WERI-Rb-1 (cell line): ENCODE measurements at regions not wholly inside any gene's neighbourhood (a gene's known extent, or its start where the extent isn't known, plus 50 kb on each side); places are given as distances from the start of the nearest gene placed in this dataset.

ENCODE experiments used
- DNase-seq: peaks from one replicate; pipeline ENCODE4 v3.0.0-alpha.2; 2020
- H3K27ac ChIP-seq: fragments of 250-450 bp; sonication (Bioruptor Pico); 2 replicates; pipeline ENCODE4 v1.5.1; 2020; ENCODE audit warnings: mild to moderate bottlenecking, moderate library complexity
- H3K27me3 ChIP-seq: fragments of 250-450 bp; sonication (Bioruptor Pico); 2 replicates; pipeline ENCODE4 v1.5.1; 2021; ENCODE audit warnings: mild to moderate bottlenecking, low read depth, moderate library complexity; ENCODE audit not compliant: insufficient read depth, severe bottlenecking
- H3K36me3 ChIP-seq: fragments of 250-450 bp; sonication (Bioruptor Pico); 2 replicates; pipeline ENCODE4 v1.5.1; 2020; ENCODE audit warnings: mild to moderate bottlenecking, moderate library complexity
- H3K4me3 ChIP-seq: 2 replicates; pipeline ENCODE4 v1.5.1; 2011; ENCODE audit warnings: low read depth, mild to moderate bottlenecking, control low read depth, low read length
- H3K9me3 ChIP-seq: fragments of 250-450 bp; sonication (Bioruptor Pico); 2 replicates; pipeline ENCODE4 v1.5.1; 2021; ENCODE audit warnings: mild to moderate bottlenecking, moderate library complexity; ENCODE audit not compliant: severe bottlenecking
- TF ChIP-seq, protein P1 (sequence below): IDR thresholded peaks from 2 replicates; pipeline ENCODE4 v1.5.1; 2011; ENCODE audit warnings: low read depth, mild to moderate bottlenecking, control low read depth, inconsistent platforms, low read length

DNA sequence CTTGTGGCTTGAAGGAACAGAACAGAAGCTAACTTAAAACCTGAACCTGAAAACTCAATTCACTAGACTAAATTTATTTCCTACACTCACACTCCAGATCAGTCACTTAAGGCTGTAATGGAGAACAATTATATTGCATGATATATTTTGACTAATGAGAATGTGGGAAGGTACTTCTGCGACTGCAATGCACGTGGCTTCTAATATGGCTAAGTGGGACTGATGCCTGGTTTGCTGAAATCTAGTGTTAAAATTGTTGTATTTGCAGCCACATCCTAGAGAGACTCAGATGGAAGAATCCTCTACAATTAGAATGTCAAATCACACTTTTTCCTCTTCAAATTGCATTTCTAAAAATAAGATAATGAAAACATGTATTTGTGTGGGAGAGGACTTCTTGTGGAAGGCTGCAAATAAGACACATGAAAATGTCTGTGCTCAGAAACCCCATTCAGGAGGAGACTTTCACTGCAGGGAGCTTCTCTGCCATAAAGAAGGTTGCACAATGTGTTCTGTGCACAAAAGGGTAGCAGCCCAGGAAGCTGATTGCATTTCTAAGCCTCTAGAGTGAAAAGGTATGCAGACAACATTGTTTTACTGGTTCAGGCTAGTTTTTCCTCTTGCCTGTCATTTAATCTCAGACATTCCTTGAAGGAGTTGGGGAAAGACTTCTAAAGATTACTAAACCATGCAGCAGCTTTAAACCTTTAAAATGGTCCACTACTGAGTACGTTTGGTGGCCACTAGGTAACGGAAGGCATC, 224.3 kb downstream of the NEDD1 start:
- Histone ChIP-seq H3K4me3 (no peak overlapping the region), H3K9me3 (no peaks in the 10 kb centered on the region), H3K36me3 (no peaks in the 10 kb centered on the region), H3K27ac (no peak overlapping the region), H3K27me3 (no peaks in the 10 kb centered on the region)
- TF ChIP-seq, protein P1, sequence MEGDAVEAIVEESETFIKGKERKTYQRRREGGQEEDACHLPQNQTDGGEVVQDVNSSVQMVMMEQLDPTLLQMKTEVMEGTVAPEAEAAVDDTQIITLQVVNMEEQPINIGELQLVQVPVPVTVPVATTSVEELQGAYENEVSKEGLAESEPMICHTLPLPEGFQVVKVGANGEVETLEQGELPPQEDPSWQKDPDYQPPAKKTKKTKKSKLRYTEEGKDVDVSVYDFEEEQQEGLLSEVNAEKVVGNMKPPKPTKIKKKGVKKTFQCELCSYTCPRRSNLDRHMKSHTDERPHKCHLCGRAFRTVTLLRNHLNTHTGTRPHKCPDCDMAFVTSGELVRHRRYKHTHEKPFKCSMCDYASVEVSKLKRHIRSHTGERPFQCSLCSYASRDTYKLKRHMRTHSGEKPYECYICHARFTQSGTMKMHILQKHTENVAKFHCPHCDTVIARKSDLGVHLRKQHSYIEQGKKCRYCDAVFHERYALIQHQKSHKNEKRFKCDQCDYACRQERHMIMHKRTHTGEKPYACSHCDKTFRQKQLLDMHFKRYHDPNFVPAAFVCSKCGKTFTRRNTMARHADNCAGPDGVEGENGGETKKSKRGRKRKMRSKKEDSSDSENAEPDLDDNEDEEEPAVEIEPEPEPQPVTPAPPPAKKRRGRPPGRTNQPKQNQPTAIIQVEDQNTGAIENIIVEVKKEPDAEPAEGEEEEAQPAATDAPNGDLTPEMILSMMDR = no peak
- DNase-seq = no peak

DNA sequence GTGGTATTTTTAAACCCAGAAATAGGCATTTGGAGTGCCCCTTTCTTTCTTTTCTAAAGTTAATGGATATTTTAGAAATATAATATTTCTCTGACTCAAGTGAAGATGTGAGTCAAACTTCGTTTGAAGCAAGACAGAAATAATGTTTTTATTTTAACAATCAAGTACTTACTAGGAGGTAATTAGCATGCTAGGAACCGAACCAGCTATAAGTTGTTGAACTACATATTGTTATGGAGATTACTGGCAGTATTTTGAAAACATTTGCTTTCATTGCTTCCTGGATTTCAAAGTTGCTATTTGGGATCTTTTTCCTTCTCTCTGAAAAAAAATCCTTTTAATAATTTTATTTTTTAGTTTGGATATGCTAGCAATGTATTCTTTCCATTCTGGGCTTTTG, 225.2 kb downstream of the NEDD1 start:
- H3K27me3 ChIP-seq = no peaks in the 10 kb centered on the region
- TF ChIP-seq, protein P1 = no peak
- no peak overlapping the region for H3K27ac ChIP-seq
- no peak for DNase-seq
- H3K9me3 ChIP-seq = no peaks in the 10 kb centered on the region
- no peak overlapping the region for H3K4me3 ChIP-seq
- H3K36me3 ChIP-seq = no peaks in the 10 kb centered on the region

DNA sequence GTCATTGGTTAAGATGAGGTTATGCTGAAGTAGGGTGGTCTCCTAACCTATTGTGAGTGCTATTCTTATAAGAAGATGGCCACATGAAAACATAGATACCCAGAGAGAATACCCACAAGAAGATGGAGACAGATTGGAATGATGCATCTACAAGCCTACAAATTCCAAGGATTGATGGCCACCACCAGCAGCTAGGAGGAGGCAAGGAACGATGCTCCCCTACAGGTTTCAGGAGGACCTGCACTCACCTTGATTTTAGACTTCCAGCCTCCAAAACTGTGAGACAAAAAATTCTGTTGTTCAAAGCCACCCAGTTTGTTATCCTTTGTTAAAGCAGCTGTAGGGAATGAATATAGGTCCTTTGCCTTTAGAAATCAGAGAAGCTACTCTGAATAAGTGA, 227.4 kb downstream of the NEDD1 start:
- Histone ChIP-seq H3K27ac (no peak overlapping the region), H3K27me3 (peaks cover 8% of the 10 kb centered on the region), H3K36me3 (no peaks in the 10 kb centered on the region), H3K9me3 (no peaks in the 10 kb centered on the region), H3K4me3 (no peak overlapping the region)
- TF ChIP-seq, protein P1 = peak; percentile 31
- DNase-seq = no peak

DNA sequence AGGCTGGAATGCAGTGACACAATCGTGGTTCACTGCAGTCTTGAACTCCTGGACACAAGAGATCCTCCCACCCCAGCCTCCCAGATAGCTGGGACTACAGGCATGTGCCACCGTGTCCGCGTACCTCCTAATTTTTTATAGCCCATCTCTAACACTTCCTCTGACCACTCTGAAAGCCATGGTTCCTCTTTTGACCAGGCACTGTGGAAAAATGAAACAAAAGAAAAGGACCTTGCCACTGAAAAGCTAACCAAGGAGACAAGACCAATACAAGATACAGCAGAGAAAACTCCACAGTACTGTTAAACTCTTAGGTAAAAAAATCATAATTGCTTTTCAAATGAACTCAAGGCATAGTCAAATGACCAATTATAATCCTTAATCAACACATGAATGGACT, 233.3 kb downstream of the NEDD1 start:
- peaks cover 14% of the 10 kb centered on the region for H3K27me3 ChIP-seq
- H3K9me3 ChIP-seq = no peaks in the 10 kb centered on the region
- H3K27ac ChIP-seq = no peak overlapping the region
- H3K36me3 ChIP-seq = no peaks in the 10 kb centered on the region
- no peak overlapping the region for H3K4me3 ChIP-seq
- TF ChIP-seq, protein P1 = no peak
- DNase-seq = no peak

DNA sequence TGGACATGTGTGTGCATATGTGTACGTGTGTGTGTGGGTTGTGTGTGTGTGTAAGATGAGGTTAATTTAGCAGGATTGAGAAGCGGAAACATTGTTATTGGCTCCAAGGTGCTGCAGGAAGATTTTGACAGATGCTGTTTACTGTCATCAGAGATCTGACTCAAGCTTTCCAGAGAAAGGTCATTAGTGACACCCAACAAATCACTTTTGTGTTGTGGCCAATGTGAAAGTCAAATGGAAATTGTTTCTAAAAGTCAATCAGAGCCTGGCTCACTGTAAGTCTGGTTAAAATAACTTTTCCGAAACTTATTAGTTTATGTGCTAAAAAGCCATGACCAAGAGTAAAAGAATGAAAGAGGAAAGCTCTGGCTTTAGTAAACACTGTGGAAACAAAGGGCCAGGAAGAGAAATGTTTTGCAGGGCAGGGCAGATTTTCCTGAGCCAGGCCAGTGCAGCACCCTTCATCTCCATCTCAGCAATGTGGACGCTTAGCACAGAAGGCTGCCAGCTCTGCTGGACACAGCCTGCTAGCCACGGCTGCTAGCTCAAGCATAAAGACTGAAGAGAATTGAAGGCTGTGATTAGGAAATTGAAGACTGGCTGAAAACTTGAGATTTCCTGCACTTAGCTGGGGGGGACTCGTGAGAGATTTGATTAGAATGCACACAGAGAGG, 235.8 kb downstream of the NEDD1 start:
- H3K36me3 ChIP-seq = no peaks in the 10 kb centered on the region
- no peak overlapping the region for H3K4me3 ChIP-seq
- no peaks in the 10 kb centered on the region for H3K9me3 ChIP-seq
- TF ChIP-seq, protein P1 = no peak
- no peak overlapping the region for H3K27ac ChIP-seq
- H3K27me3 ChIP-seq = peaks cover 10% of the 10 kb centered on the region
- peak; percentile 8 for DNase-seq
